WI38 (cell line): ENCODE measurements at regions not wholly inside any gene's neighbourhood (a gene's known extent, or its start where the extent isn't known, plus 50 kb on each side); places are given as distances from the start of the nearest gene placed in this dataset.

Experiments used
- H3K4me3 ChIP-seq: 2 replicates; pipeline ENCODE4 v1.5.1; 2011; ENCODE audit warnings: low read depth, mild to moderate bottlenecking, control low read depth, low read length
- TF ChIP-seq, protein P1 (sequence below): IDR thresholded peaks from 2 replicates; pipeline ENCODE4 v1.5.1; 2012; ENCODE audit warnings: low read depth, mild to moderate bottlenecking, control low read depth, low read length

DNA sequence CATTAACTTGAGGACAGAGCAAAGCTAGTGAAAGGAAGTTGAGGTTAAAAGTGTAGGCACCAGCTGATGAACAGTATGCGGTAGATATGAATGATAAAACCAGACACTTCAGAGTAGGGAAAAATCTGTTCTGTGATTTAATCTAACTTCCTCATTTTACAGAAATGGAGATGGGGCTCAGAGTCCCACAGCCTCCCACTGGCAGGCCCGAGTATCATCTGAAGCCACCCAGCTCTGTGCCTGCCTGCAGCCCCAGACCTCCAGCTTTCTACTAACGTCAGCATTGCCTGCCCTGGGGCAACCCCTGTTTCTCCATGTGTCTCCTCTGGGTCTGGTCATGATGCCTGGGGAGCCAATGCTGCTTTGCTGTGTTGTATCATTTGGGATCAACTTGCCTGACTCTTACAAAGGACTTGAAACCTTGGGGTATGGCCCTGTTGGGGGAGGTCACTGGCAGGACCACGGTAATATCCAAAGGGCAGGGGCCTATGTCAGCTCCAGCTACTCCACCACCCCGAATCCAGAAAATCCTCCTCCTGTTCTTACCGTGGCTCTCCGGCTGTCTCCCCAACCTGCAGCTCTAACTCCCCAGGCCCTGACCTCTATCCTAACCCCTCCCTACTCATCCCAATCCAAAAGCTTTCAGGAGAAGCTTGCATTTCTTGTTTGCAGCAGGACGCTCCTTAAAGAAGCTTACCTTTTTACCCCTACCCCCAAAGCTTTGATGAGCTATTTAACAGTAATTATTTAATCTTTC lies 56.2 kb upstream of the NPY start:
- TF ChIP-seq, protein P1, sequence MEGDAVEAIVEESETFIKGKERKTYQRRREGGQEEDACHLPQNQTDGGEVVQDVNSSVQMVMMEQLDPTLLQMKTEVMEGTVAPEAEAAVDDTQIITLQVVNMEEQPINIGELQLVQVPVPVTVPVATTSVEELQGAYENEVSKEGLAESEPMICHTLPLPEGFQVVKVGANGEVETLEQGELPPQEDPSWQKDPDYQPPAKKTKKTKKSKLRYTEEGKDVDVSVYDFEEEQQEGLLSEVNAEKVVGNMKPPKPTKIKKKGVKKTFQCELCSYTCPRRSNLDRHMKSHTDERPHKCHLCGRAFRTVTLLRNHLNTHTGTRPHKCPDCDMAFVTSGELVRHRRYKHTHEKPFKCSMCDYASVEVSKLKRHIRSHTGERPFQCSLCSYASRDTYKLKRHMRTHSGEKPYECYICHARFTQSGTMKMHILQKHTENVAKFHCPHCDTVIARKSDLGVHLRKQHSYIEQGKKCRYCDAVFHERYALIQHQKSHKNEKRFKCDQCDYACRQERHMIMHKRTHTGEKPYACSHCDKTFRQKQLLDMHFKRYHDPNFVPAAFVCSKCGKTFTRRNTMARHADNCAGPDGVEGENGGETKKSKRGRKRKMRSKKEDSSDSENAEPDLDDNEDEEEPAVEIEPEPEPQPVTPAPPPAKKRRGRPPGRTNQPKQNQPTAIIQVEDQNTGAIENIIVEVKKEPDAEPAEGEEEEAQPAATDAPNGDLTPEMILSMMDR = no peak
- H3K4me3 ChIP-seq = no peak overlapping the region

DNA sequence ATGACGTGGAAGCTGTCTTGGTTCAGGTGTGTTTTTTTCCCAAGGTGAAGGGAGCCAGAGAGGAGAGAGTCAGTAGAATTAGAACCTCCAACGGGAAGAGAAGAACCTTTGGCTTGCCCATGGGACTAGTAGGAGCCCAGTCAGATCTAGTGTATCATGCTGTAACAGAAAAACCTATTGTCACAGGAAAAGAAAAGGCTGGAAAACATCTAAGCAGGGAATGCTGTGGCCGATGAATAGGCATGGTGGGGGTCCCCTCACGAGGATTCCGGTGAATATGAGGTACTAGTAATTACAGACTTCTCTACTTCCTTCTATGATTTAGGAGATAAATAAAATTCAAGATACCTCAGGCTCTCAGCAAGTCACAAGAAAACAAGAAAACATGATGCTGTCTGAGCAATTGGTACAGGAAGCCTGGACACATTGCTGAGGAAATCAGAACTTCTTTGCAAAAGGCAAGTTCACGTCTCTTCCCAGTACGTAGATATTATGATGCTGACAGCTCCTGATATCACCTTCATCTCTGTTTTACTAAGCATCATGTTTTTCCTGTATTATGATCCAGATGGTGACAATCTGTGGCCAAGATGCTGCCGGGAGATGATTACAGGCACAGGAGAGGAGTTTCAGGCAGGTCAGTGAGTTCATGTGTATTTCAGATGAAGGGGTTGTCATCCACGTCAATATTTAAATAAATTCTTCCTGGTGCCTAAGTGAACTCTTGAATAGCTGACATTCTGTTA lies 54.3 kb upstream of the NPY start:
- TF ChIP-seq, protein P1 = no peak
- H3K4me3 ChIP-seq = no peak overlapping the region

DNA sequence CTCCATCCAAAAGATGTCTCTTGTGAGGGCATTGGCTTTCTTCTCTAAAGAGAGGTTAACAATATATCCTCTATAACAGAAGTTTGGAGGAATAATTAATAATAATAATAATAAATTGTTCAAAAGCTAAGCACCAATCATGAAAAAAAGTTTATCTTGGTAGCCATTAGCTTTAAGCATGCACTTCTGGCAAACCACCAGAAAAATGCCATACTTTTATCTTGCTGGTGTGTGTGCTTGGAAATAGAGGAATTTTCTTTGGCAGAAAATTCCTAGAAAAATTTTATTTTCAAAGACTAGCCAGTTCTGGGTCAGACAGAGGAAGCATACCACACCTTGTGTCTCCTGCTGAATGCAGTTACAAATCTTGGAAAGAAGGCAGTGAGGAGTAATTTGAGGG lies 52.5 kb upstream of the NPY start:
- TF ChIP-seq, protein P1 = no peak
- no peak overlapping the region for H3K4me3 ChIP-seq

DNA sequence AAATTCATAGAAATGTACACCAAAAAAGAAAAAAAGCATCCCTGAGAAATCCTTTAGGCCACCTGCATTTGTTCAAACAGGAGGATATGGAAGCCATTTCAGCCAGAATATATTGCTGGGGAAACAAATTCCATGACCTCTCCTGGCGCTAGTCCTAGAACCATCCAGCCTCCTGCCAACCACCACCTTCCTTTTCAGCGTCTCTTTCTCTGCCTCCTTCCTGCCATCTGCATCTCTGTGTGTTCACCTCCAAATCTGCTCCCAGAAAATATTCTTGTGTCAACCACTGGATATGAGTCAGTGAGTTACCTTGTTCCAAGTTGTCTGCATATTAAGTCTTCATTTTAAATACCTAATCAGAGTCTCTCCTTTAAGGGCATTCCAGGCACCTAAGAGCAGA lies 50.6 kb upstream of the NPY start:
- no peak overlapping the region for H3K4me3 ChIP-seq
- TF ChIP-seq, protein P1 = no peak
